Heart left ventricle (tissue), 16 donors: ENCODE measurements at regions not wholly inside any gene's neighbourhood (a gene's known extent, or its start where the extent isn't known, plus 50 kb on each side); places are given as distances from the start of the nearest gene placed in this dataset.

Experiments used
- ATAC-seq, 4 donors: fragments of 200-7000 bp; cut with Tn5 transposase; one replicate each; pipeline ENCODE4 v1.9.1; 2020 to 2022; ENCODE audit warnings: moderate library complexity in 4 of 4, mild to moderate bottlenecking in 3 of 4, moderate number of reproducible peaks in 1 of 4
- DNase-seq, 5 donors: peaks; one replicate each; pipeline ENCODE4 v3.0.0-alpha.2; 2020
- H3K27ac ChIP-seq, 12 donors: fragments of 200-600 bp; sonication (generic) in 4 of 12; one replicate each; pipeline versions ENCODE4 v1.5.0 to v1.8.0; 2016 to 2022; ENCODE audit warnings: mild to moderate bottlenecking in 2 of 12
- H3K27me3 ChIP-seq, 9 donors: fragments of 200-600 bp; sonication (generic) in 2 of 9; one replicate each; pipeline versions ENCODE4 v1.5.1 to v1.8.0; 2016 to 2022; ENCODE audit warnings: mild to moderate bottlenecking in 3 of 9
- H3K36me3 ChIP-seq, 9 donors: fragments of 200-600 bp; sonication (generic) in 2 of 9; one replicate each; pipeline versions ENCODE4 v1.5.0 to v1.8.0; 2018 to 2022; ENCODE audit warnings: mild to moderate bottlenecking in 2 of 9
- H3K4me1 ChIP-seq, 12 donors: fragments of 200-600 bp; sonication (generic) in 4 of 12; one replicate each; pipeline versions ENCODE4 v1.5.0 to v1.8.0; 2016 to 2022; ENCODE audit warnings: mild to moderate bottlenecking in 3 of 12
- H3K4me3 ChIP-seq, 12 donors: fragments of 200-600 bp; sonication (generic) in 4 of 12; one replicate each; pipeline versions ENCODE4 v1.5.0 to v1.8.0; 2017 to 2022; ENCODE audit warnings: mild to moderate bottlenecking in 9 of 12, moderate library complexity in 4 of 12
- H3K9me3 ChIP-seq, 12 donors: fragments of 200-600 bp; sonication (generic) in 4 of 12; one replicate each; pipeline versions ENCODE4 v1.5.0 to v1.8.0; 2016 to 2022; ENCODE audit warnings: mild to moderate bottlenecking in 1 of 12
- CTCF ChIP-seq, 12 donors: fragments of 200-600 bp; sonication (generic) in 4 of 12; IDR thresholded peaks; one replicate each; pipeline versions ENCODE4 v1.5.0 to v1.8.0; 2018 to 2022; ENCODE audit warnings: antibody characterized with exemption in 12 of 12, mild to moderate bottlenecking in 5 of 12
- POLR2A ChIP-seq, 2 donors: fragments of 450-650 bp; IDR thresholded peaks; one replicate each; pipeline ENCODE4 v1.6.1; 2017; ENCODE audit warnings: antibody characterized with exemption in 2 of 2, mild to moderate bottlenecking in 2 of 2, moderate library complexity in 2 of 2
- WGBS, 4 donors: extraction: QIAGEN DNeasy Blood & Tissue Kit in 2 of 4; methylation state at CpG; one replicate each; pipeline versions ENCODE4 v1.1.5 to v1.1.7; 2013 to 2018; 5-methylcytosine and 5-hydroxymethylcytosine counted together
- intact Hi-C, 10 donors: fragments of 100-400 bp; cut with DNase I; formaldehyde crosslinking; loops; one replicate each; pipeline versions ENCODE4 v1.11.1 to v1.14.2; 2022
- donor health status: ischemic (EF 13 %, LVEDD 7.1; RV severe dilation, severe dysfunction).
- donor health status: healthy with polysubstance abuse.
- donor health status: DM: no; HTN: yes; CAD: no.
- donor health status: DM: no; HTN: no; CAD: no.
- donor health status: ischemic (EF 25% LVEDD 6.9; RV normal size, moderate dysfunction).
- donor health status: ischemic (EF 25% LVEDD 5.7; RV mildly dilated, moderate dysfunction).
- donor health status: healthy.
- donor health status: DM: yes; HTN: yes; CAD: no.
- donor health status: ischemic (EF 35%, LVEDD 5.7; RV mildly dilated, moderate dysfunction).
- donor health status: nonischemic (EF 11% LVEDD 7.7; RV severe dilation, severe dysfunction).
- donor health status: DM: yes; HTN: yes; CAD: no.
- donor health status: PGD.
- donor health status: ischemic (EF 29% LVEDD 5.4; RV normal size, mild dysfunction).
- donor health status: nonischemic (EF 23%, LVEDD 6.1; RV moderate dilation, normal function).

- 73 to 80% (median 73%) methylated on average over 2 of the region's 2 CpGs for WGBS, 4 donors
- TF ChIP-seq POLR2A (IDR thresholded peaks at IDR 0.05) (no peak), CTCF (IDR thresholded peaks at IDR 0.05) (no peak)
- intact Hi-C loops: no loop called here
Observed at GRCh38 chr11:29210426-29210825, 806.4 kb downstream of the KCNA4 start.

GRCh38 chr11:29208117-29208516 lies 808.7 kb downstream of the KCNA4 start:
- intact Hi-C loops: no loop called here
- ATAC-seq: no peak
- 34 to 58% (median 51%) methylated on average over 2 of the region's 2 CpGs for WGBS, 4 donors
- Histone ChIP-seq H3K36me3 (no peaks in the 10 kb centered on the region), H3K4me3 (no peak overlapping the region), H3K27ac (no peak overlapping the region), H3K4me1 (no peaks in the 10 kb centered on the region), H3K27me3 (no peaks in the 10 kb centered on the region), H3K9me3 (no peaks in the 10 kb centered on the region)
- no peak for DNase-seq
- no peak for TF ChIP-seq CTCF (IDR thresholded peaks at IDR 0.05)
- no peak for TF ChIP-seq POLR2A (IDR thresholded peaks at IDR 0.05)

More at GRCh38 chr11:29210426-29210825, 806.4 kb downstream of the KCNA4 start:
- Histone ChIP-seq H3K36me3 (no peaks in the 10 kb centered on the region), H3K27ac (no peak overlapping the region), H3K4me1 (no peaks in the 10 kb centered on the region), H3K9me3 (no peaks in the 10 kb centered on the region), H3K27me3 (no peaks in the 10 kb centered on the region), H3K4me3 (no peak overlapping the region)
- ATAC-seq: no peak
- no peak for DNase-seq

- Histone ChIP-seq H3K4me3 (no peak overlapping the region), H3K27me3 (no peaks in the 10 kb centered on the region), H3K4me1 (no peaks in the 10 kb centered on the region), H3K9me3 (no peaks in the 10 kb centered on the region), H3K27ac (no peak overlapping the region), H3K36me3 (no peaks in the 10 kb centered on the region)
- intact Hi-C loops: no loop called here
- no peak for TF ChIP-seq CTCF (IDR thresholded peaks at IDR 0.05)
- no peak for TF ChIP-seq POLR2A (IDR thresholded peaks at IDR 0.05)
- DNase-seq: no peak
- no peak for ATAC-seq
- 59 to 67% (median 64%) methylated on average over 11 of the region's 11 CpGs for WGBS, 4 donors
Observed at GRCh38 chr11:29200791-29201562, 815.9 kb downstream of the KCNA4 start.

- peaks cover 0 to 7% (median 0%) of the 10 kb centered on the region in 12 donors for H3K9me3 ChIP-seq
- no peak for TF ChIP-seq CTCF (IDR thresholded peaks at IDR 0.05)
- TF ChIP-seq POLR2A (IDR thresholded peaks at IDR 0.05): no peak
- H3K36me3 ChIP-seq: no peaks in the 10 kb centered on the region
- H3K4me1 ChIP-seq: no peaks in the 10 kb centered on the region
- no peak overlapping the region for H3K4me3 ChIP-seq
- ATAC-seq (no peak), DNase-seq (no peak)
- H3K27ac ChIP-seq: no peak overlapping the region
- intact Hi-C loops: no loop called here
- H3K27me3 ChIP-seq: no peaks in the 10 kb centered on the region
Observed at GRCh38 chr11:29190313-29190712, 826.5 kb downstream of the KCNA4 start.
